Breast epithelium (tissue), 4 donors: ENCODE measurements at regions not wholly inside any gene's neighbourhood (a gene's known extent, or its start where the extent isn't known, plus 50 kb on each side); places are given as distances from the start of the nearest gene placed in this dataset.

Experiments used
- DNase-seq, 2 donors: peaks; one replicate each; pipeline ENCODE4 v3.0.0-alpha.2; 2019; ENCODE audit warnings: low spot score in 2 of 2
- H3K27ac ChIP-seq, 2 donors: fragments of 200-600 bp; sonication (generic) in 1 of 2; one replicate each; pipeline ENCODE4 v1.5.1; 2016 to 2019; ENCODE audit warnings: mild to moderate bottlenecking in 1 of 2
- H3K27me3 ChIP-seq, 2 donors: fragments of 200-600 bp; sonication (generic) in 1 of 2; one replicate each; pipeline versions ENCODE4 v1.5.1 to v1.6.0; 2017 to 2019; ENCODE audit warnings: control low read depth in 1 of 2, mild to moderate bottlenecking in 1 of 2
- H3K36me3 ChIP-seq: fragments of 200-600 bp; one replicate; pipeline ENCODE4 v1.5.1; 2019
- H3K4me1 ChIP-seq, 2 donors: fragments of 200-600 bp; sonication (generic); one replicate each; pipeline ENCODE4 v1.5.1; 2016 to 2019; ENCODE audit warnings: control low read depth in 1 of 2
- H3K4me3 ChIP-seq, 3 donors: fragments of 200-600 bp; sonication (generic); 1 replicate in 2 of 3; 2 replicates in 1 of 3; pipeline ENCODE4 v1.5.1; 2016 to 2019; ENCODE audit warnings: mild to moderate bottlenecking in 3 of 3, moderate library complexity in 2 of 3
- H3K9me3 ChIP-seq, 2 donors: fragments of 200-600 bp; sonication (generic) in 1 of 2; one replicate each; pipeline ENCODE4 v1.5.1; 2016 to 2019; ENCODE audit warnings: control low read depth in 1 of 2
- POLR2A ChIP-seq: fragments of 450-650 bp; IDR thresholded peaks from one replicate; pipeline ENCODE4 v1.6.1; 2016; ENCODE audit warnings: antibody characterized with exemption, mild to moderate bottlenecking, moderate library complexity
- POLR2AphosphoS5 ChIP-seq, 3 donors: sonication (generic); formaldehyde crosslinking; IDR thresholded peaks; one replicate each; pipeline ENCODE4 v1.6.1; 2017; ENCODE audit warnings: antibody characterized with exemption in 3 of 3
- intact Hi-C: fragments of 100-400 bp; cut with DNase I; formaldehyde crosslinking; loops from one replicate; pipeline ENCODE4 v1.15.1; 2023; ENCODE audit warnings: low total_unique reads
- TF ChIP-seq, protein P1 (sequence below), 3 donors: fragments of 450-650 bp; IDR thresholded peaks; one replicate each; pipeline ENCODE4 v1.5.1; 2016 to 2017; ENCODE audit warnings: antibody characterized with exemption in 3 of 3, mild to moderate bottlenecking in 3 of 3, moderate library complexity in 3 of 3

DNA sequence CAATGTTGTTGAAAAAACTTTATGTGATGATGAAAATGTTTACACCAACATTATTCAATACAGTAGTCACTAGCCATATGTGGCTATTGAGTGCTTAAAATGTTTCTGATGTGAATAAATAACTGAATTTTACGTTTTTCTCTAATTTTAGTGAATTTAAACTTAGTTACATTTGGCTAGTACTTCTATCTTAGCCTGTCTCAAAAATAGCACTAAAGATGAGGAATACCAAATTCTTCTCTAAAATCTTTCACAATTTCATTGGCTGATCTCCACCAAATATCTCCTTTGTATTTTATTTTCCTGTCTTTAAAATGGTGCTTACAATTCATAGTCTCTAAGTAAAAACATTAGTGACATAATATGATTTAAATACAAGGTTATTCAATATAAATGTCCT, 83.7 kb upstream of the RND3 start:
- H3K27me3 ChIP-seq, result no peaks in the 10 kb centered on the region
- intact Hi-C loops, result no loop called here
- H3K36me3 ChIP-seq, result no peaks in the 10 kb centered on the region
- no peaks in the 10 kb centered on the region for H3K9me3 ChIP-seq
- H3K27ac ChIP-seq, result no peak overlapping the region
- H3K4me1 ChIP-seq, result no peaks in the 10 kb centered on the region
- no peak for TF ChIP-seq POLR2AphosphoS5 (IDR thresholded peaks at IDR 0.05)
- TF ChIP-seq, protein P1, sequence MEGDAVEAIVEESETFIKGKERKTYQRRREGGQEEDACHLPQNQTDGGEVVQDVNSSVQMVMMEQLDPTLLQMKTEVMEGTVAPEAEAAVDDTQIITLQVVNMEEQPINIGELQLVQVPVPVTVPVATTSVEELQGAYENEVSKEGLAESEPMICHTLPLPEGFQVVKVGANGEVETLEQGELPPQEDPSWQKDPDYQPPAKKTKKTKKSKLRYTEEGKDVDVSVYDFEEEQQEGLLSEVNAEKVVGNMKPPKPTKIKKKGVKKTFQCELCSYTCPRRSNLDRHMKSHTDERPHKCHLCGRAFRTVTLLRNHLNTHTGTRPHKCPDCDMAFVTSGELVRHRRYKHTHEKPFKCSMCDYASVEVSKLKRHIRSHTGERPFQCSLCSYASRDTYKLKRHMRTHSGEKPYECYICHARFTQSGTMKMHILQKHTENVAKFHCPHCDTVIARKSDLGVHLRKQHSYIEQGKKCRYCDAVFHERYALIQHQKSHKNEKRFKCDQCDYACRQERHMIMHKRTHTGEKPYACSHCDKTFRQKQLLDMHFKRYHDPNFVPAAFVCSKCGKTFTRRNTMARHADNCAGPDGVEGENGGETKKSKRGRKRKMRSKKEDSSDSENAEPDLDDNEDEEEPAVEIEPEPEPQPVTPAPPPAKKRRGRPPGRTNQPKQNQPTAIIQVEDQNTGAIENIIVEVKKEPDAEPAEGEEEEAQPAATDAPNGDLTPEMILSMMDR (IDR thresholded peaks at IDR 0.05), result no peak
- TF ChIP-seq POLR2A, result no peak
- DNase-seq, result no peak
- no peak overlapping the region for H3K4me3 ChIP-seq

DNA sequence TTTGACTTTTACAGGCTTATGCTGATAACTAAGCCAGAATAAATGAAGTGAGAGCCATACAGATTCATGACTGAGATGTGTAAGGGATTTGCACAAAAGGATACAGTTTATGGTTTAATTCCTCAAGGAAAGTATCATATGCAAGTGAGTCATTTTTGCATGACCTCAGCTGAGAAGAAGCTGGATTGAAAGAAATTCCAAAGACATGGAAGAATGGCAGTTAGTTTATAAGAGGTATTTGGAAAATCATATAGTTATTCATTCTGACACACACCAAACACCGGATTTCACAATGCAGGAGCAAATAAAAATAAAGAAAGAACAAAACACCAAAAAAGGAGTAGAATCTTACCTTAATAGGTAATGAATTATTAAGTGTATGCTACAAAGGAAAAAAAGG, 83.2 kb upstream of the RND3 start:
- TF ChIP-seq POLR2AphosphoS5 (IDR thresholded peaks at IDR 0.05), result no peak
- TF ChIP-seq POLR2A, result no peak
- TF ChIP-seq, protein P1 (IDR thresholded peaks at IDR 0.05), result no peak
- DNase-seq, result no peak
- H3K4me1 ChIP-seq, result no peaks in the 10 kb centered on the region
- no peak overlapping the region for H3K4me3 ChIP-seq
- no peaks in the 10 kb centered on the region for H3K27me3 ChIP-seq
- intact Hi-C loops, result no loop called here
- H3K9me3 ChIP-seq, result no peaks in the 10 kb centered on the region
- no peaks in the 10 kb centered on the region for H3K36me3 ChIP-seq
- no peak overlapping the region for H3K27ac ChIP-seq

DNA sequence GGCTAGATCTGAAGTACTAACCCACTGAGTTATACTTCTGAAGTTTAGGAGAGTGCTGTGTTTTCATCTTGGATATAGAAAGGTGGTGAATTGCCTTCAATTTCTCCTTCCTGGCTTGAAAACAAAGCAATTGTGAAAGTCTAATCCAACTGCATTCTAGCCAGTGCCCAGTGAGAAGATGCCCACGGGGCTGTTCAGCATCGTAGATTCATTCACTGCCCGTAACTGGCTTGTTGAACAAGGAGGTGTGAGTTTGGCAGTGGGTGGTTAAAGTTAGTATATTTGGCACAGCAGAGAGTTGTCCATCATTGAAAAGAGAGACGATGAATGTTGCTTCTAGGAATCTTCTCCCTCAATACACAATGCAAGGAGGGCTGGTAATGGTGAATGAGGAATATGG, 82.3 kb upstream of the RND3 start:
- H3K9me3 ChIP-seq, result no peaks in the 10 kb centered on the region
- H3K36me3 ChIP-seq, result no peaks in the 10 kb centered on the region
- intact Hi-C loops, result no loop called here
- no peaks in the 10 kb centered on the region for H3K27me3 ChIP-seq
- H3K4me3 ChIP-seq, result no peak overlapping the region
- TF ChIP-seq POLR2AphosphoS5 (IDR thresholded peaks at IDR 0.05) (no peak), POLR2A (no peak)
- TF ChIP-seq, protein P1 (IDR thresholded peaks at IDR 0.05), result no peak
- no peak overlapping the region for H3K27ac ChIP-seq
- peak in 1 of 2 donors; percentile 21 for DNase-seq
- H3K4me1 ChIP-seq, result no peaks in the 10 kb centered on the region

DNA sequence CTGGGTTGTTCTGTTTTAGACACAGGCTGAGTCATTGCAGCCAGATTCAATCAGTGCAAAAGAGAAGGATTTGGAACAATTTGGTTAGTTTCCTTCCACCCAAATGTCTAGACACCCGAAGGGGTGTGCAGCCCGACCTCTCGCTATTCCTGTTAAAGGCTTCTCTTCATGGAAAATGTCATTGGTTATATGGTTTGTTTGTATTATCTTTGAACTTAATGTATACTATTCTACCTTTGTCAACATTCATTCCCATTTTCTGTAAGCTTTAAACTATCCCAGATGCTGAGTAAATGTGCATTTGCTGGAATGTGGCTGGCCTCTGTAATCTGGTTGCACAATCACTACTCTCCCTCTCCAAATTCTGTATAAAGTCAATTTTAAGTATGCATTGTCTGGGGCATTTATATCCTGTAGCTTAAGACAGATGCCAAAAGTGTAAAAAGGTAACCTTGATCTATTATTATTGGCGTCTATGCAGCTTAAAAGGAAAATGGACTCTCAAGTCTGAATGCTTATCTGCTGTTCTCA, 80.4 kb upstream of the RND3 start:
- no peak overlapping the region for H3K27ac ChIP-seq
- no peaks in the 10 kb centered on the region for H3K36me3 ChIP-seq
- no peaks in the 10 kb centered on the region for H3K4me1 ChIP-seq
- DNase-seq, result no peak
- TF ChIP-seq POLR2A, result no peak
- TF ChIP-seq, protein P1 (IDR thresholded peaks at IDR 0.05), result no peak
- no peak for TF ChIP-seq POLR2AphosphoS5 (IDR thresholded peaks at IDR 0.05)
- H3K9me3 ChIP-seq, result no peaks in the 10 kb centered on the region
- intact Hi-C loops, result no loop called here
- H3K27me3 ChIP-seq, result no peaks in the 10 kb centered on the region
- no peak overlapping the region for H3K4me3 ChIP-seq

DNA sequence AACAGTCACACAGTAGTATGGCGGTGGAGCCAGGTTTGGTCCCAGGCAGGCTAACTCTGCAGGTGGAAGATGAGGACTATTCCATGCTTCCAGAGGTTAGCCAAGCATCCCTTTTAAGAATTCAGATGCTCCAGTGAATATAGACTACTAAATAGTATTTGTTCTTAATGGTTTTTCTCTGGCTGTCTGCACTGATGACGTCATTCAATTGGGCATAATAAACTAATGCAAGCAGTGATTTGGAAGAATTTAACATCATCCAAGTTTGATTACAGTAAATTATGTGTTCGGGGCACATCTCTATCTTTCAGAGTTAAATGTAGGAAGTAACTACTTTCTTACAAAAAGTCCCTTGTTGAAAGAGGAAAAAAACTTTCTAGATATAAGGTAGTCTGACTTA, 78.8 kb upstream of the RND3 start:
- no peak for DNase-seq
- Histone ChIP-seq H3K27ac (no peak overlapping the region), H3K36me3 (no peaks in the 10 kb centered on the region), H3K27me3 (no peaks in the 10 kb centered on the region), H3K4me3 (no peak overlapping the region), H3K9me3 (no peaks in the 10 kb centered on the region), H3K4me1 (no peaks in the 10 kb centered on the region)
- intact Hi-C loops, result no loop called here
- no peak for TF ChIP-seq POLR2A
- TF ChIP-seq POLR2AphosphoS5 (IDR thresholded peaks at IDR 0.05), result no peak
- TF ChIP-seq, protein P1 (IDR thresholded peaks at IDR 0.05), result no peak
